Mesenchymal stem cell (in vitro differentiated cells and primary cell): ENCODE measurements at regions not wholly inside any gene's neighbourhood (a gene's known extent, or its start where the extent isn't known, plus 50 kb on each side); places are given as distances from the start of the nearest gene placed in this dataset.

ENCODE experiments used
- DNase-seq: peaks from one replicate; pipeline ENCODE4 v3.0.0-alpha.2; 2013
- H2AFZ ChIP-seq: one replicate; pipeline ENCODE4 v1.6.1; 2013; ENCODE audit warnings: low read depth, mild to moderate bottlenecking, control low read depth, inconsistent platforms, low read length, moderate library complexity
- H2AK5ac ChIP-seq: 2 replicates; pipeline ENCODE4 v1.6.1; 2013; ENCODE audit warnings: low read length, moderate library complexity, mild to moderate bottlenecking, inconsistent platforms; ENCODE audit not compliant: severe bottlenecking
- H2BK120ac ChIP-seq: one replicate; pipeline ENCODE4 v1.6.1; 2013; ENCODE audit warnings: low read depth, mild to moderate bottlenecking, inconsistent platforms, low read length, moderate library complexity
- H2BK12ac ChIP-seq, 2 experiments: one replicate each; pipeline ENCODE4 v1.6.1; 2013; ENCODE audit warnings: inconsistent platforms in 2 of 2, low read length in 2 of 2, mild to moderate bottlenecking in 2 of 2, moderate library complexity in 2 of 2, control low read depth in 1 of 2
- H2BK15ac ChIP-seq: one replicate; pipeline ENCODE4 v1.6.1; 2013; ENCODE audit warnings: mild to moderate bottlenecking, low read depth, inconsistent platforms; ENCODE audit not compliant: poor library complexity, severe bottlenecking
- H2BK5ac ChIP-seq: 2 replicates; pipeline ENCODE4 v1.6.1; 2013; ENCODE audit warnings: low read depth, mild to moderate bottlenecking, low read length, control low read depth, inconsistent platforms; ENCODE audit not compliant: poor library complexity, severe bottlenecking
- H3K14ac ChIP-seq, 2 experiments: one replicate each; pipeline ENCODE4 v1.6.1; 2013; ENCODE audit warnings: inconsistent platforms in 2 of 2, low read length in 2 of 2, control low read depth in 1 of 2, mild to moderate bottlenecking in 1 of 2, moderate library complexity in 1 of 2
- H3K18ac ChIP-seq, 2 experiments: one replicate each; pipeline ENCODE4 v1.6.1; 2013; ENCODE audit warnings: inconsistent platforms in 2 of 2, low read length in 2 of 2, control low read depth in 1 of 2, low read depth in 1 of 2, mild to moderate bottlenecking in 1 of 2
- H3K23ac ChIP-seq, 2 experiments: one replicate each; pipeline ENCODE4 v1.6.1; 2013; ENCODE audit warnings: inconsistent platforms in 2 of 2, low read length in 2 of 2, mild to moderate bottlenecking in 2 of 2, moderate library complexity in 2 of 2, control low read depth in 1 of 2
- H3K27ac ChIP-seq: 2 replicates; pipeline ENCODE4 v1.5.1; 2013; ENCODE audit warnings: mild to moderate bottlenecking, moderate library complexity, low read length, control low read depth, inconsistent platforms; ENCODE audit not compliant: poor library complexity, severe bottlenecking
- H3K27me3 ChIP-seq, 2 experiments: 2 replicates each; pipeline versions ENCODE4 v1.6.1 to v1.7.0; 2013; ENCODE audit warnings: low read length in 2 of 2, mild to moderate bottlenecking in 2 of 2, moderate library complexity in 2 of 2, control low read depth in 1 of 2, inconsistent platforms in 1 of 2; ENCODE audit not compliant: control insufficient read depth in 1 of 2, insufficient read depth in 1 of 2
- H3K36me3 ChIP-seq, 2 experiments: 2 replicates each; pipeline versions ENCODE4 v1.6.1 to v1.7.0; 2013; ENCODE audit warnings: low read length in 2 of 2, control low read depth in 1 of 2, inconsistent platforms in 1 of 2, low read depth in 1 of 2, mild to moderate bottlenecking in 1 of 2; ENCODE audit not compliant: insufficient read depth in 2 of 2, control insufficient read depth in 1 of 2
- H3K4ac ChIP-seq, 2 experiments: one replicate each; pipeline ENCODE4 v1.6.1; 2013; ENCODE audit warnings: inconsistent platforms in 2 of 2, low read length in 2 of 2, mild to moderate bottlenecking in 2 of 2, moderate library complexity in 2 of 2, control low read depth in 1 of 2, low read depth in 1 of 2
- H3K4me1 ChIP-seq: 2 replicates; pipeline ENCODE4 v1.6.1; 2013; ENCODE audit warnings: low read depth, low read length, control low read depth; ENCODE audit not compliant: control insufficient read depth, insufficient read depth
- H3K4me2 ChIP-seq: 2 replicates; pipeline ENCODE4 v1.6.1; 2013; ENCODE audit warnings: low read length, mild to moderate bottlenecking, inconsistent platforms; ENCODE audit not compliant: poor library complexity, severe bottlenecking
- H3K4me3 ChIP-seq, 2 experiments: 2 replicates each; pipeline versions ENCODE4 v1.5.1 to v1.7.0; 2013; ENCODE audit warnings: low read length in 2 of 2, mild to moderate bottlenecking in 2 of 2, control low read depth in 1 of 2, low read depth in 1 of 2; ENCODE audit not compliant: insufficient read depth in 1 of 2
- H3K79me1 ChIP-seq: replicated peaks from 2 replicates; pipeline ENCODE4 v1.6.1; 2013; ENCODE audit warnings: mild to moderate bottlenecking, control low read depth, low read length, inconsistent platforms; ENCODE audit not compliant: poor library complexity, severe bottlenecking
- H3K9ac ChIP-seq: 2 replicates; pipeline ENCODE4 v1.7.0; 2013; ENCODE audit warnings: mild to moderate bottlenecking, low read length, moderate library complexity
- H3K9me3 ChIP-seq: 2 replicates; pipeline ENCODE4 v1.7.0; 2013; ENCODE audit warnings: mild to moderate bottlenecking, low read length; ENCODE audit not compliant: control insufficient read depth
- H4K8ac ChIP-seq: one replicate; pipeline ENCODE4 v1.6.1; 2013; ENCODE audit warnings: inconsistent platforms, mild to moderate bottlenecking, low read length, moderate library complexity
- H4K91ac ChIP-seq: one replicate; pipeline ENCODE4 v1.6.1; 2013; ENCODE audit warnings: mild to moderate bottlenecking, low read length, inconsistent platforms
- WGBS: methylation state at CpG from one replicate; pipeline ENCODE4 v1.1.7; 2013; ENCODE audit warnings: mixed read lengths; 5-methylcytosine and 5-hydroxymethylcytosine counted together

- 94% methylated on average over 4 of the region's 4 CpGs for WGBS
- H4K8ac ChIP-seq, result no peak overlapping the region
- peaks cover 0 to 33% of the 10 kb centered on the region in 2 experiments for H3K27me3 ChIP-seq
- no peak overlapping the region for H3K23ac ChIP-seq
- no peak for DNase-seq
- H4K91ac ChIP-seq, result no peak overlapping the region
- H2BK120ac ChIP-seq, result no peak overlapping the region
- H3K4ac ChIP-seq, result no peak overlapping the region
- no peaks in the 10 kb centered on the region for H3K79me1 ChIP-seq
- no peak overlapping the region for H2AFZ ChIP-seq
- H3K36me3 ChIP-seq, result no peaks in the 10 kb centered on the region
- no peak overlapping the region for H2BK5ac ChIP-seq
- no peak overlapping the region for H2BK15ac ChIP-seq
- no peak overlapping the region for H3K27ac ChIP-seq
- no peaks in the 10 kb centered on the region for H3K4me1 ChIP-seq
- H3K9me3 ChIP-seq, result no peaks in the 10 kb centered on the region
- H3K4me3 ChIP-seq, result no peak overlapping the region
- no peak overlapping the region for H2BK12ac ChIP-seq
- no peak overlapping the region for H3K18ac ChIP-seq
- H3K9ac ChIP-seq, result no peak overlapping the region
- no peak overlapping the region for H2AK5ac ChIP-seq
- H3K4me2 ChIP-seq, result no peak overlapping the region
- H3K14ac ChIP-seq, result no peak overlapping the region
These were observed 123.3 kb downstream of the APIP start for GRCh38 chr11:34792814-34793258.

- H2BK12ac ChIP-seq, result no peak overlapping the region
- H3K36me3 ChIP-seq, result no peaks in the 10 kb centered on the region
- no peak overlapping the region for H4K8ac ChIP-seq
- H2BK120ac ChIP-seq, result no peak overlapping the region
- H4K91ac ChIP-seq, result no peak overlapping the region
- no peak overlapping the region for H2AK5ac ChIP-seq
- H3K23ac ChIP-seq, result no peak overlapping the region
- H3K9me3 ChIP-seq, result no peaks in the 10 kb centered on the region
- H3K27ac ChIP-seq, result no peak overlapping the region
- H3K14ac ChIP-seq, result no peak overlapping the region
- no peak overlapping the region for H3K4ac ChIP-seq
- no peak overlapping the region for H3K4me2 ChIP-seq
- no peak overlapping the region for H3K4me3 ChIP-seq
- no peaks in the 10 kb centered on the region for H3K79me1 ChIP-seq
- 92% methylated on average over 5 of the region's 5 CpGs for WGBS
- H3K9ac ChIP-seq, result no peak overlapping the region
- no peak overlapping the region for H2BK5ac ChIP-seq
- no peak overlapping the region for H2BK15ac ChIP-seq
- H2AFZ ChIP-seq, result no peak overlapping the region
- DNase-seq, result no peak
- H3K18ac ChIP-seq, result no peak overlapping the region
- H3K4me1 ChIP-seq, result no peaks in the 10 kb centered on the region
- peaks cover 0 to 33% of the 10 kb centered on the region in 2 experiments for H3K27me3 ChIP-seq
These were observed 124.2 kb downstream of the APIP start for GRCh38 chr11:34791780-34792542.

GRCh38 chr11:34790620-34791019, 125.6 kb downstream of the APIP start:
- Histone ChIP-seq H3K36me3 (no peaks in the 10 kb centered on the region), H3K27me3 (peaks cover 0 to 28% of the 10 kb centered on the region in 2 experiments), H3K18ac (no peak overlapping the region), H3K4me2 (no peak overlapping the region), H4K91ac (no peak overlapping the region), H2BK15ac (no peak overlapping the region), H3K79me1 (no peaks in the 10 kb centered on the region), H2BK5ac (no peak overlapping the region), H4K8ac (no peak overlapping the region), H3K4ac (no peak overlapping the region), H2BK12ac (no peak overlapping the region), H2AK5ac (no peak overlapping the region), H2BK120ac (no peak overlapping the region), H3K4me3 (no peak overlapping the region), H3K27ac (no peak overlapping the region), H3K14ac (no peak overlapping the region), H2AFZ (no peak overlapping the region), H3K9ac (no peak overlapping the region), H3K4me1 (no peaks in the 10 kb centered on the region), H3K23ac (no peak overlapping the region), H3K9me3 (no peaks in the 10 kb centered on the region)
- WGBS, result 100% methylated on average over 1 of the region's 3 CpGs
- no peak for DNase-seq

GRCh38 chr11:34789196-34789834, 126.9 kb downstream of the APIP start:
- Histone ChIP-seq H2BK120ac (no peak overlapping the region), H3K27ac (no peak overlapping the region), H3K4me3 (no peak overlapping the region), H3K27me3 (peaks cover 0 to 26% of the 10 kb centered on the region in 2 experiments), H3K18ac (no peak overlapping the region), H4K8ac (no peak overlapping the region), H3K14ac (no peak overlapping the region), H3K9ac (no peak overlapping the region), H2BK12ac (no peak overlapping the region), H2BK15ac (no peak overlapping the region), H2BK5ac (no peak overlapping the region), H3K23ac (no peak overlapping the region), H3K79me1 (no peaks in the 10 kb centered on the region), H2AK5ac (no peak overlapping the region), H3K4me2 (no peak overlapping the region), H3K4me1 (no peaks in the 10 kb centered on the region), H3K36me3 (no peaks in the 10 kb centered on the region), H4K91ac (no peak overlapping the region), H3K9me3 (no peaks in the 10 kb centered on the region), H3K4ac (no peak overlapping the region), H2AFZ (no peak overlapping the region)
- no peak for DNase-seq
- 79% methylated on average over 4 of the region's 4 CpGs for WGBS
